A549 (cell line): ENCODE measurements at regions not wholly inside any gene's neighbourhood (a gene's known extent, or its start where the extent isn't known, plus 50 kb on each side); places are given as distances from the start of the nearest gene placed in this dataset.

Experiments used
- CTCF ChIP-seq: fragments of >200 bp; sonication (Bioruptor Twin); formaldehyde crosslinking; IDR thresholded peaks from 3 replicates; pipeline ENCODE4 v1.5.1; 2016
- EP300 ChIP-seq, 2 experiments: fragments of >200 bp; sonication (Bioruptor Twin); formaldehyde crosslinking; IDR thresholded peaks; 2 replicates in 1 of 2; 3 replicates in 1 of 2; pipeline ENCODE4 v1.6.1; 2016 to 2017
- JUN ChIP-seq, 2 experiments: fragments of >200 bp; sonication (Bioruptor Twin); formaldehyde crosslinking; IDR thresholded peaks; 2 replicates in 1 of 2; 3 replicates in 1 of 2; pipeline ENCODE4 v1.6.1; 2016 to 2017
- JUNB ChIP-seq: fragments of >200 bp; sonication (Bioruptor Twin); formaldehyde crosslinking; IDR thresholded peaks from 2 replicates; pipeline ENCODE4 v1.6.1; 2016
- POLR2A ChIP-seq: IDR thresholded peaks from 2 replicates; pipeline ENCODE4 v1.6.1; 2012; ENCODE audit warnings: mild to moderate bottlenecking, low read length
- RNF2 ChIP-seq: fragments of 200-600 bp; sonication (generic); IDR thresholded peaks from 2 replicates; pipeline ENCODE4 v1.6.1; 2016; ENCODE audit warnings: low read depth, mild to moderate bottlenecking, antibody characterized with exemption, moderate library complexity, borderline replicate concordance
- ZFP36 ChIP-seq: fragments of 450-650 bp; IDR thresholded peaks from 2 replicates; pipeline ENCODE4 v1.6.1; 2014; ENCODE audit warnings: borderline replicate concordance; ENCODE audit not compliant: partially characterized antibody

GRCh38 chrX:134718966-134719317 lies 60.7 kb upstream of the PLAC1 start:
- TF ChIP-seq ZFP36 = no peak
- TF ChIP-seq JUN (IDR thresholded peaks at IDR 0.05) = no peak
- no peak for TF ChIP-seq RNF2
- no peak for TF ChIP-seq JUNB
- TF ChIP-seq EP300 (IDR thresholded peaks at IDR 0.05) = no peak
- TF ChIP-seq CTCF = no peak
- TF ChIP-seq POLR2A = no peak
